Right ventricle myocardium inferior (tissue), 1 donor: ENCODE measurements at regions not wholly inside any gene's neighbourhood (a gene's known extent, or its start where the extent isn't known, plus 50 kb on each side); places are given as distances from the start of the nearest gene placed in this dataset.

Experiments used
- ATAC-seq: fragments of 200-7000 bp; cut with Tn5 transposase; one replicate; pipeline ENCODE4 v1.9.1; 2020; ENCODE audit warnings: mild to moderate bottlenecking, moderate library complexity
- DNase-seq: peaks from one replicate; pipeline ENCODE4 v3.0.0; 2021; ENCODE audit errors: missing footprints
- intact Hi-C: fragments of 100-400 bp; cut with DNase I; formaldehyde crosslinking; loops from one replicate; pipeline ENCODE4 v1.11.0; 2022
- donor health status: DM: no; HTN: yes; CAD: no; lungs with severe emphysema.

DNA sequence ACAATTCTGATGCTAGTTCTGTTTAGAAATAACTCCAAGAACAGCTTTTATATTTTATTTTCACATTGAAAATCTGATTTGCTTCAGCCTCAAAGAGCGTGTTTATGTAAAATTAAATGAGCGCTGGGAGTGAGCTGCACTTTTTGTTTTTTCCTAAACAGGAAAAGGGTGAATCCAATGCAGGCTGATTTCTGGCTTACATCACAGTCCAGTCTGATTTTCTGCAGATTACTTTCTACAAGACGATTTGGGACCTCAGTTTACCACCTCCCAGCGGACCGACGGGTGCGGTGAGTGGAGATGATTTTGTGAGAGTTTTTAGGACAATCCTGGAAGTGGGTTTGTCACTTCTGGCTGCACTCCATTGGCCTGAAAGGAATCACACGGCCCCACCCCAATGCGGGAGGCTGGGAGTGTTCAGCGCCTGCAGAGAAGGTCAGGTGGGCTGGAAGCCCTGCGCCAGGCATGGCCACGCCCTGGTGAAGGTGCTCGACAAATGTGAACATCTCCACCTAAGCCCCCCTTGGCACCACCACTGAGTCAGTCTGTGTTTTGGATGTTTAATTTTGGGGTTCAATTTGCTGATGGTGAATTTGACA, 90.1 kb downstream of the ANKRD10 start:
- ATAC-seq (no peak), DNase-seq (no peak)
- intact Hi-C loops, result no loop called here

DNA sequence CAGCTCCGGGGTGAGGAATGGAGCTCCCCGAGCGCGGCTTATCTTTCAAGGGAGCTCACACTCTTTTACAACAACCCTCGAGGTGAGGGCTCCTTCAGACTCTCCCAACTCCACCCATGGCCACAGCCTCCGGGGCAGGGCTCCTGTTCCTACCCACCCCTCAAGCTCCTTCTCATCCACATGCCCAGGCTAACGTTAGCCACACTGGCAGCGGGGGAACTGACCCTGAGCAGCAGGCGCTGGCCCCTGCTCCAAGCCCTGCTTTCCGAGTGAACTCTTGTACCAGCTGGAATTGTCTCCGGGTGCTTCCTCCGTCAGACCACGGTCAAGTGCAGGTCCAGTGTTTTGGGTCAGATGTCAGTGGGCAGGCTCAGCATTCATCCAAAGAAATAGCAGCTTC, 89.4 kb downstream of the ANKRD10 start:
- ATAC-seq, result no peak
- DNase-seq, result no peak
- intact Hi-C loops, result no loop called here

GRCh38 chr13:110826101-110826500, 88.8 kb downstream of the ANKRD10 start:
- ATAC-seq (no peak), DNase-seq (no peak)
- intact Hi-C loops, result no loop called here

DNA sequence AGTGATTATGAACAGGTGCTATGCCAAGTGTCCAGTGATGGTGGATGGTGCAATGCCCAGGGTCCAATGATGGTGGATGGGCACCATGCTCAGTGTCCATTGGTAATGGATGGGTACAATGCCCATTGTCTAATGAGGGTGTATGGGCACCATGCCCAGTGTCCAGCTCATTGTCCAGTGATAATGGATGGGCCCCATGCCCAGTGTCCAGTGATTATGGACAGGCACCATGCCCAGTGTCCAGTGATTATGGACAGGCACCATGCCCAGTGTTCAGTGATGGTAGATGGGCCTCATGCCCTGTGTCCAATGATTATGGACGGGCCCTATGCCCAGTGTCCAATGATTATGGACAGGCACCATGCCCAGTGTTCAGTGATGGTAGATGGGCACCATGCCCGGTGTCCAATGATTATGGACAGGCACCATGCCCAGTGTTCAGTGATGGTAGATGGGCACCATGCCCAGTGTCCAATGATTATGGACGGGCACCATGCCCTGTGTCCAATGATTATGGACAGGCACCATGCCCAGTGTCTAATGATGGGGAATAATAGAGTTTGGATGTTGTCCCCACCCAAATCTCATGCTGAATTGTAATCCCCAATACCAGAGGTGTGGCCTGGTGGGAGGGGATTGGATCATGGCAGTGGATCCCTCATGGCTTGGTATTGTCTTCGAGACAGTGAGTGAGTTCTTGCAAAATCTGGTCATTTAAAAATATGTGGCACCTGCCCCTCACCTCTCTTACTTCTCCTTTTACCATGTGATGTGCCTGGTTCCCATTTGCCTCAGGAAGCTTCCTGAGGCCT, 87.8 kb downstream of the ANKRD10 start:
- intact Hi-C loops, result no loop called here
- ATAC-seq, result no peak
- DNase-seq, result no peak
